Mucosa of stomach (tissue), 1 donor: ENCODE measurements at regions not wholly inside any gene's neighbourhood (a gene's known extent, or its start where the extent isn't known, plus 50 kb on each side); places are given as distances from the start of the nearest gene placed in this dataset.

ENCODE experiments used
- H3K27me3 ChIP-seq: one replicate; pipeline ENCODE4 v1.7.0; 2013; ENCODE audit warnings: mild to moderate bottlenecking, low read length; ENCODE audit not compliant: control insufficient read depth, insufficient read depth
- H3K36me3 ChIP-seq: one replicate; pipeline ENCODE4 v1.7.0; 2013; ENCODE audit warnings: low read length; ENCODE audit not compliant: control insufficient read depth, insufficient read depth
- H3K4me1 ChIP-seq: one replicate; pipeline ENCODE4 v1.7.0; 2013; ENCODE audit warnings: mild to moderate bottlenecking, low read length; ENCODE audit not compliant: control insufficient read depth, insufficient read depth
- H3K4me3 ChIP-seq: one replicate; pipeline ENCODE4 v1.7.0; 2013; ENCODE audit warnings: low read length
- H3K9ac ChIP-seq: one replicate; pipeline ENCODE4 v1.7.0; 2013; ENCODE audit warnings: mild to moderate bottlenecking, low read length, moderate library complexity
- H3K9me3 ChIP-seq: one replicate; pipeline ENCODE4 v1.7.0; 2013; ENCODE audit warnings: mild to moderate bottlenecking, low read length, moderate library complexity; ENCODE audit not compliant: control insufficient read depth
- donor health status: Pancreatic carcinoma.

DNA sequence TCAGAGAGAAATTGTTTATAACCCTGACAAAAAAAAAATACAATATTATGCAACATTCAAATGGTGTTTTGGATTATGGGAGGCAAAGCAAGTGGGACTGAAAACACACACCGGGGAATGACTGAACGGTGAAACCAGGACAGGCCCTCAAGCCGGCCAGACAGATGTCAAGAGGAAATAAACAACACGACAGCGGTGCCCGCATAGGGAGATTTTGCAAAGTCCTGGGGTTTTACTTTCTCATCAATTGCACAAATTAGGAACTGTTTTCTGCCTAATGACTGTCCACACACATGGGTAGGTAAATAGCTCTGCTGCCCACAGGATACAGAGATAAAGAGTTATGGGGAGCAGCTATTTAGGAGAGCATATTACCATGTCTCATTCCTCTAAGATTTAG, 134.5 kb downstream of the IRS2 start:
- H3K36me3 ChIP-seq = no peaks in the 10 kb centered on the region
- H3K9ac ChIP-seq = no peak overlapping the region
- no peak overlapping the region for H3K4me3 ChIP-seq
- H3K4me1 ChIP-seq = no peaks in the 10 kb centered on the region
- H3K9me3 ChIP-seq = no peaks in the 10 kb centered on the region
- H3K27me3 ChIP-seq = no peaks in the 10 kb centered on the region

DNA sequence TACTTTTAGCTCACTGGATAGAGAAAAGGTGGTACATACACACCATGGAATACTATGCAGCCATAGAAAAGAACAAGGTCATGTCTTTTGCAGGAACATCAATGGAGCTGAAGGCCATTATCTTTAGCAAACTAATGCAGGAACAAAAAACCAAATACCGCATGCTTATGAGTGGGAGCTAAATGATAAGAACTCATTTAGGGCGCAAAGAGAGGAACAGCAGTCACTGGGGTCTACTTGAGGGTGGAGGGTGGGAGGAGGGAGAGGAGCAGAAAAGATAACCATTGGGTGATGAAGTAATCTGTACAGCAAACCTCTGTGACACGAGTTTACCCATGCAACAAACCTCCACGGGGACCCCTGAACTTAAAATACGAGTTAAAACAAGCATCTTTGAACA, 135.1 kb downstream of the IRS2 start:
- Histone ChIP-seq H3K4me3 (no peak overlapping the region), H3K4me1 (no peaks in the 10 kb centered on the region), H3K9ac (no peak overlapping the region), H3K36me3 (no peaks in the 10 kb centered on the region), H3K9me3 (no peaks in the 10 kb centered on the region), H3K27me3 (no peaks in the 10 kb centered on the region)

DNA sequence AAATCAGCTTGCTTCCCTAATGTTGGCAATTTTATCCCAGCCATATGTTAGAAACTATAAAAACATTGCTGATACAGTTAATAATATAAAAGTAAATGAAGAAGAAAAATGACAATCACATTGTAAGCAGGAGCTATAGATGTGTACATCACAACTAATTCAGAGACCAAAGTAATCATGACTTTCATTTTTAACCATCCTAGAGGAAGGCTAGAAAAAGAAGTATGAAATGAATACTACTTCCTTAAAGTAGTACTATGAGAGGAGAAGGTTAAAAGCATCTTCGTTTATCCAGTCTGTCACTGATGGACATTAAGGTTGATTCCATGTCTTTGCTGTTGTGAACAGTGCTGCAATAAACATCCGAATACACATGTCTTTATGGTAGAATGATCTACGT, 135.5 kb downstream of the IRS2 start:
- Histone ChIP-seq H3K9me3 (no peaks in the 10 kb centered on the region), H3K4me3 (no peak overlapping the region), H3K9ac (no peak overlapping the region), H3K27me3 (no peaks in the 10 kb centered on the region), H3K4me1 (no peaks in the 10 kb centered on the region), H3K36me3 (no peaks in the 10 kb centered on the region)

DNA sequence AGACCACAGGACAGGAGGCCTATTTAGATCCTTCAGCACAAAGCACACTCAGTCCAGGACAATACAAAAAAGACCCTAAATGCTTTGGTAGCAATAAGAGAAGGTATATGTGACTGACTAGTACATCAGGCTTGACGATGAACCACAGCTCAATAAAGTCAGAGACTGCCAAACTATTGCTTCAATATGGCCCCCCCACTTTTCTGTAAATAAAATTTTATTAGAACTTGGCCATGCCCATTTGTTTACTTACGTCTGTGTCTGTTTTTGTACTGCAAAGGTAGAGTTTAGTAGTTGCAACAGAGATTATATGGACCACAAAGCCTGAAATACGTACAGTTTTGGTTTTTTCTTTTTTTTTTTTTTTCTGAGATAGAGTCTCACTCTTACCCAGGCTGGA, 136.7 kb downstream of the IRS2 start:
- Histone ChIP-seq H3K4me1 (no peaks in the 10 kb centered on the region), H3K9me3 (no peaks in the 10 kb centered on the region), H3K4me3 (no peak overlapping the region), H3K9ac (no peak overlapping the region), H3K27me3 (no peaks in the 10 kb centered on the region), H3K36me3 (no peaks in the 10 kb centered on the region)

DNA sequence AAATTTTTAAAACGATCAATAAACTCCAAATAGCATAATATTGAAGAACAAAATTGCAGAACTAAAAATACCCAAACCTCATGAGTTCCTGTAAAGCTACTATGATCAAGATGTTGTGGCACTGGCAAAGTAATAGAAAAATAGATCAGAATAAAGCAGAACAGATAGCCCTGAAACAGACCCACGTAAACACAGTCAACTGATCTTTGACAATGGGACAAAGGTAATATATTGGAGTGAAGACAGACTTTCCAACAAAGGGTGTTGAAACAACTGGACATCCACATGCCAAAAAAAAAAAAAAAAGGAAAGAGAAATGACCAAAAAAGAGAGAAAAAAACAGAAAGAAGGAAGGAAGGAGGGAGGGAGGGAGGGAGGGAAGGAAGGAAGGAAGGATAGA, 138.7 kb downstream of the IRS2 start:
- Histone ChIP-seq H3K36me3 (no peaks in the 10 kb centered on the region), H3K27me3 (no peaks in the 10 kb centered on the region), H3K4me1 (no peaks in the 10 kb centered on the region), H3K4me3 (no peak overlapping the region), H3K9me3 (no peaks in the 10 kb centered on the region), H3K9ac (no peak overlapping the region)

DNA sequence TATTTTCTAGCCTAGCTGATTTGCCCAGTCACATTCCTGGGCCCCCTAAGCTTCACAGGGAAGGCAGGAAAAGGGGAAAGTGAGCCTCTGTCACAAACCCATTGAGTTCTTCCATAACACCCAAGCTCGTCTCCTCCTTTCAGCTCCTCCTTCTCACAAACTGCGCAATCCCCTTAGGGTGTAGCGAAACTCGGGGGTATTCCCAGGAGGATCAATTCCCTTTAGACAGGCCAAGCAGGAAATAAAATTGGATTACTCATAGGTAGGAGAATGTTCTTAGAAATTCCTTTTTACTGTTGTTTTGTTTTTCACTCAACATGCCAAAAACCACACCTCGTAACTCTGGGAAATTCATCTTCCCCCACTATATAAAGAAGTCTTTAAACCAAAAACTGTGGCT, 139.3 kb downstream of the IRS2 start:
- H3K4me3 ChIP-seq = no peak overlapping the region
- no peaks in the 10 kb centered on the region for H3K27me3 ChIP-seq
- H3K36me3 ChIP-seq = no peaks in the 10 kb centered on the region
- H3K9me3 ChIP-seq = no peaks in the 10 kb centered on the region
- no peaks in the 10 kb centered on the region for H3K4me1 ChIP-seq
- H3K9ac ChIP-seq = no peak overlapping the region

DNA sequence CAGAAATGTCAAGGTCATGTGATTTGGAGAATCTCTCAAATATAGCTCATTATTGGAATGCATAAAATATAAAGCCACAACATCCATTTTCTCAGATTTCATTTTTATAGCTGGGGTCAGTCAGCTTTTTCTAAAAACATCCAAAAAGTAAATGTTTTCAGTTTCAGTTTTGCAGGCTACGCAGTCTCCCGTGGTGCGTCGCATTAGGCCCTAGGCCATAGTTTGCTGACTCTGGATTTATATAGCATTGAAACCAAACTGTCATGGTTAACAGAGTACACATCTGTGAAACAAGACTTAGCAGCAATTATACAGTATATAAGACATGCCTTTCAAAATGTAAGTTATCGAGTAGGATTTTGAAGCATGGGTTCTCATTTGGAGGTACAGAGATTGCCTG, 140.0 kb downstream of the IRS2 start:
- H3K27me3 ChIP-seq = no peaks in the 10 kb centered on the region
- no peak overlapping the region for H3K4me3 ChIP-seq
- H3K9me3 ChIP-seq = no peaks in the 10 kb centered on the region
- H3K36me3 ChIP-seq = no peaks in the 10 kb centered on the region
- no peak overlapping the region for H3K9ac ChIP-seq
- no peaks in the 10 kb centered on the region for H3K4me1 ChIP-seq

DNA sequence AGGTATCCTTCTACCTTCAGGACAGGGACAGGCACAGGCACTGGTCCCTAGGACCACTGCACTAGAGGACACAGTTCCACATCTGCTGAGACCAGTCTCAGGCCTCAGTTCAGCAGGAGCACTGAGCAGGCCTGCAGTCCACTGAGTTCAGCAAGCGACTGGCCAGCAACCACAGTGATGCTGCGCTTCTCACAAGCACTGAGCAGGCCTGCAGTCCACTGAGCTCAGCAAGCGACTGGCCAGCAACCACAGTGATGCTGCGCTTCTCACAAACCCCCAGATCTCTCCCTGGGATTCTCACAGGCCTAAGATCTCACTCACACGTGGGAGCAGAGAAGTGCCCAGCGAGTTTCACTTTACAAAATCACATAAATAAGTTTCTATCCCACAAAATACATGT, 140.6 kb downstream of the IRS2 start:
- H3K27me3 ChIP-seq = no peaks in the 10 kb centered on the region
- no peak overlapping the region for H3K4me3 ChIP-seq
- H3K36me3 ChIP-seq = no peaks in the 10 kb centered on the region
- no peak overlapping the region for H3K9ac ChIP-seq
- no peaks in the 10 kb centered on the region for H3K9me3 ChIP-seq
- no peaks in the 10 kb centered on the region for H3K4me1 ChIP-seq

DNA sequence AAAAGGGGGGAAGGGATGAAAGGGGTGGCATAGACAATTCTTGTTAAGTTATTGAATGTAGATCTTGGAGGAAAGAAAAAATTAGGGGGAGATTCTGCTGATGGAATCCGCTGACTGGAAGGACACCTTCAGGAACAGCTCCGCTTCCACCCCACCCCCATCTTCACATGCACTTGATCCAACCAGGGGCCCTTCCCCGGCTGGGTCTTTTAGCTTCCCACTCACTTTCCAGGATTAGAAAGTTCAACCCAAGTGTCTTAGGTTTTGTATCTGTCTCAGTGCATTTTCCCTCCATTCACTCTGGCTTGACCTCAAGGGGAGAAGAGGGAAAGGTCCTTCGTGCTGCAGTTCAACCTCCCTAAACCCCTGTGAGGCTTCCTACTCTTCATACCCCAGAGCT, 141.4 kb downstream of the IRS2 start:
- no peak overlapping the region for H3K9ac ChIP-seq
- no peaks in the 10 kb centered on the region for H3K36me3 ChIP-seq
- H3K4me3 ChIP-seq = no peak overlapping the region
- no peaks in the 10 kb centered on the region for H3K4me1 ChIP-seq
- H3K9me3 ChIP-seq = no peaks in the 10 kb centered on the region
- H3K27me3 ChIP-seq = no peaks in the 10 kb centered on the region

DNA sequence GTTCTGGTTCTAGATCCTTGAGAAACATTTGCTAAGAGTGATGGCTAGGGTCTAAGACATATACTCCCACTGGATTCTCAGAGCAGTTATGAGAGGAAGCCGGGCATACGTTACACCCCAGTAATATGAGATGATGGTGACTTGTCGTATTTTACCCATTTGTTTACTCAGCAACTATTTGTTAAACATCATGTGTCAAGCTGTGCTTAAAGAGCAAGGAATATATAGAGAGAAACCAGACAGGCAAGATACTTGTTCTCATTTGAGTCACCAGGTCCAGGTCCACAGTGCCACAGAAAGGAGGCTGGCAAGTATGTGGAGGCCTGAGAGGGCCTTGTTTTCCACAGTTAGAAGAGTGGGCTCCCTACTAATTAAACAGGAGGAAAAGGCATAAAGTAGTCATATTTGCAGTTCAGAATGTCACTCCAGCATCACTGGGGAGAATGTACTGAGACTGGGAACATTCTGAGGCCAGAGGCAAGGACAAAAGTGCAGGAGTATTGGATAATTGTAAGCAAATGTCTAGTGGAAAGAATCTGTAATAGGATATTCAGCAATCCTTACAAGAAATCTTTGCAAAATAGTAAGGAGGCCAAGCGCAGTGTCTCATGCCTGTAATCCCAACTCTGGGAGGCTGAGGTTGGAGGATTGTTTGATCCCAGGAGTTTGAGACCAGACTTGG, 142.2 kb downstream of the IRS2 start:
- no peaks in the 10 kb centered on the region for H3K4me1 ChIP-seq
- no peak overlapping the region for H3K9ac ChIP-seq
- no peaks in the 10 kb centered on the region for H3K36me3 ChIP-seq
- no peak overlapping the region for H3K4me3 ChIP-seq
- no peaks in the 10 kb centered on the region for H3K9me3 ChIP-seq
- H3K27me3 ChIP-seq = no peaks in the 10 kb centered on the region

DNA sequence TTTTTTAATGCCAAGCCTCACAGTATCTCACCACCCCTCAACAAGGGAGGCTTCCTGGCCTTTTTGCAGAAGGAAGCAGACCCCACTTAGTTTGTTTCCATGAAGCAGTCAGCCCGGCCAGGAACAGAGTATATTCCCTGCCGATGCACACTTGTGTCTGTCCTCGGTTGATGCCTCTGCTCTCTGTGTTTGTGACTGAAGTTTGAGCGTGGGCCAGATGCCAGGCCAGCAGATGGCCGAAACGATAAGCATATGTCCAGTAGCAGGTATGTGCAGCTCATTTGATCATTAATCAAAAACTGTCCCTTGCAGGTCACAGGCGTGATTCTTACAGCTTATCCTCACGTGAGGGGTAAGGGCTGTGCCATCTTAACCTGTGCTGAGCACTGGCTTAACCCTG, 144.0 kb downstream of the IRS2 start:
- no peak overlapping the region for H3K4me3 ChIP-seq
- H3K9ac ChIP-seq = no peak overlapping the region
- H3K4me1 ChIP-seq = no peaks in the 10 kb centered on the region
- no peaks in the 10 kb centered on the region for H3K36me3 ChIP-seq
- H3K9me3 ChIP-seq = no peaks in the 10 kb centered on the region
- H3K27me3 ChIP-seq = no peaks in the 10 kb centered on the region

DNA sequence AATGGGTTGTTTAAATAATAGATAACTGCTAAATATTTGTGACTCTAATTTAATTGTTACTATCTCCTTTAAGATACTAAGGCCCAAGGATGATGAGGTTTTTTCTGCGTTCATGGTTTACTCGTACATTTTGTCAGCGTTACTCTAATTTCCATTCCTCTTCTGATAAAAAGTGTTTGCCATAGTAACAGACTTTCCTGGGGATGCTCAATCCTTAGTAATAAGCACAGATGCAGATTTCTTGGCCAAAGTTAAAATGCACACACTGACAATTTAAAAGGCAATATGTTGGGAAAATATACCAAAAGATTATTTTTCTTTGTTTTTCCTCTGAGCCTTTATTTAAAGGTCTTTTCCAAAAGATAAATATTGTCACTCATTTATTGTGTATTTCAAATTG, 149.6 kb downstream of the IRS2 start:
- Histone ChIP-seq H3K4me3 (no peak overlapping the region), H3K9ac (no peak overlapping the region), H3K36me3 (no peaks in the 10 kb centered on the region), H3K4me1 (no peaks in the 10 kb centered on the region), H3K27me3 (no peaks in the 10 kb centered on the region), H3K9me3 (no peaks in the 10 kb centered on the region)

DNA sequence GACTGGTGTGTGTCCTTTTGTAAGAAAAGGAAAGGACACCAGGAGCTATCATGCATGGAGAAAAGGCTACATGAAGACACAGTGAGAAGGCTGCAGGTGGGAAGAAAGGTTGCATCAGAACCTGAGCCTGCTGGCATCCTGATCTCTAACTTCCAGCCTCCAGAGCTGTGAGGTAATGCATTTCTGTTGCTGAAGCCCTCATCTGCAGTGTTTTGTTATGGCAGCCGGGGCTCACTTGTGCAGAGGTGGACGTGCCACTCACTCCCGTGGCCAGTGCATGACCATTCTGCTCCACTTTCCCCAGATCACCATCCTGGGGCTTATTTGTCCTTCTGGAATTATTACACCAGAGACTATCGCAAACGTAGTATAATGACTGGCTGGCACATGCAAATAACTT, 155.3 kb downstream of the IRS2 start:
- H3K9me3 ChIP-seq = no peaks in the 10 kb centered on the region
- H3K36me3 ChIP-seq = no peaks in the 10 kb centered on the region
- no peak overlapping the region for H3K9ac ChIP-seq
- no peaks in the 10 kb centered on the region for H3K4me1 ChIP-seq
- no peaks in the 10 kb centered on the region for H3K27me3 ChIP-seq
- H3K4me3 ChIP-seq = no peak overlapping the region
